Mucosa of descending colon (tissue), 3 donors: ENCODE measurements at regions not wholly inside any gene's neighbourhood (a gene's known extent, or its start where the extent isn't known, plus 50 kb on each side); places are given as distances from the start of the nearest gene placed in this dataset.

Source experiments
- ATAC-seq: fragments of 200-7000 bp; cut with Tn5 transposase; one replicate; pipeline ENCODE4 v1.9.1; 2020; ENCODE audit warnings: mild to moderate bottlenecking, moderate library complexity
- DNase-seq, 3 donors: peaks; one replicate each; pipeline ENCODE4 v3.0.0-alpha.2; 2020
- H3K36me3 ChIP-seq: fragments of 200-600 bp; one replicate; pipeline ENCODE4 v1.8.0; 2021; ENCODE audit warnings: low read depth, mild to moderate bottlenecking
- H3K4me1 ChIP-seq: fragments of 200-600 bp; one replicate; pipeline ENCODE4 v1.8.0; 2021; ENCODE audit warnings: low read depth, mild to moderate bottlenecking
- H3K4me3 ChIP-seq: fragments of 200-600 bp; one replicate; pipeline ENCODE4 v1.8.0; 2021; ENCODE audit warnings: mild to moderate bottlenecking
- H3K9me3 ChIP-seq: fragments of 200-600 bp; one replicate; pipeline ENCODE4 v1.8.0; 2021; ENCODE audit warnings: mild to moderate bottlenecking
- CTCF ChIP-seq: fragments of 200-600 bp; IDR thresholded peaks from one replicate; pipeline ENCODE4 v1.8.0; 2022; ENCODE audit warnings: antibody characterized with exemption, mild to moderate bottlenecking
- intact Hi-C, 2 donors: fragments of 100-400 bp; cut with DNase I in 1 of 2; cut with micrococcal nuclease in 1 of 2; formaldehyde crosslinking; loops; one replicate each; pipeline versions ENCODE4 v1.11.0 to v1.11.1; 2022; cut with DNase I, micrococcal nuclease
- donor health status: DM: no; HTN: no; CAD: no; lungs with moderate emphysema.
- donor health status: DM: no; HTN: no; CAD: no.
- donor health status: DM: no; HTN: yes; CAD: no.

DNA sequence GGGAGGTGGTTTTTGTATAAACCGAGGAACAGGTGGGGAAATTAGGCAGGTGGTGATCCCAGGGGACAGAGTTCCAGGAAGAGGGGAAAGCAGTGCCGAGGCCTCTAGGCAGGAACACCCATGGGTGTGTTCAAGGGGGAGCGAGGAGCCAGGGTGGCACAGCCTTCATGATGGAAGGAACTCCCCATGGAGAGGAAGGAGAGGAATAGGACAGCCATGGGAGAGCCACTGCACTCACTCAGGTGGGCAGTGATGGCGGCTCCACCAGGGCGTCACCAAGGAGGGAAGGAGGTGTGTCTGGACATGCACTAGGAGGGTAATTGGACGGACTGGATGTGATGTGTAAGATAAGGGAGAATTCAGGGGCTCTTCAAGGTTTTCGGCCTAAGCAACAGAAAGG is 98.2 kb downstream of the THBS2 start:
- H3K36me3 ChIP-seq: no peaks in the 10 kb centered on the region
- DNase-seq (no peak), ATAC-seq (no peak)
- H3K9me3 ChIP-seq: no peaks in the 10 kb centered on the region
- intact Hi-C loops: no loop called here
- no peak for TF ChIP-seq CTCF
- H3K4me1 ChIP-seq: no peaks in the 10 kb centered on the region
- H3K4me3 ChIP-seq: no peak overlapping the region

DNA sequence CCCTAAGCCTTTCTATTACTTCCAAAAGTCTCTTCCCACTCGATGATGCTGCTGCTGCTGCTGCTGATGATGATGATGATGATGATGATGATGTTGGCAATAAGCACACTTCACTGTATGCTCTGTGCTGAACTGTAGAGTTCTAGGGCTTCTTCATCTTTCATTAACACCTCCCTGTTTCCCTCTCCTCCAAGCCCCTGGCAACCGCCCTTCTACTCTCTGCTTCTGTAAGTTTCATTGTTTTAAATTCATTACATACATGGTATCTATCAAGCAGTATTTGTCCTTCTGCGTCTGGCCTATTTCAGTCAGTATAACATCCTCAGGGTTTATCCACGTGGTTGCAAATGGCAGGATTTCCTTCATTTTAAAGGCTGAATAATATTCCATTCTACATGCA is 100.2 kb downstream of the THBS2 start:
- Histone ChIP-seq H3K9me3 (no peaks in the 10 kb centered on the region), H3K36me3 (no peaks in the 10 kb centered on the region), H3K4me1 (no peaks in the 10 kb centered on the region), H3K4me3 (no peak overlapping the region)
- intact Hi-C loops: no loop called here
- ATAC-seq: no peak
- no peak for TF ChIP-seq CTCF
- DNase-seq: no peak

GRCh38 chr6:169146521-169146920 is 107.1 kb downstream of the THBS2 start:
- Histone ChIP-seq H3K9me3 (no peaks in the 10 kb centered on the region), H3K4me1 (no peaks in the 10 kb centered on the region), H3K36me3 (no peaks in the 10 kb centered on the region), H3K4me3 (no peak overlapping the region)
- intact Hi-C loops: no loop called here
- DNase-seq (no peak), ATAC-seq (no peak)
- TF ChIP-seq CTCF: no peak

- Histone ChIP-seq H3K4me1 (no peaks in the 10 kb centered on the region), H3K4me3 (no peak overlapping the region), H3K36me3 (no peaks in the 10 kb centered on the region), H3K9me3 (no peaks in the 10 kb centered on the region)
- DNase-seq (no peak), ATAC-seq (no peak)
- TF ChIP-seq CTCF: no peak
- intact Hi-C loops: no loop called here
Observed at GRCh38 chr6:169145991-169146501, 107.6 kb downstream of the THBS2 start.

DNA sequence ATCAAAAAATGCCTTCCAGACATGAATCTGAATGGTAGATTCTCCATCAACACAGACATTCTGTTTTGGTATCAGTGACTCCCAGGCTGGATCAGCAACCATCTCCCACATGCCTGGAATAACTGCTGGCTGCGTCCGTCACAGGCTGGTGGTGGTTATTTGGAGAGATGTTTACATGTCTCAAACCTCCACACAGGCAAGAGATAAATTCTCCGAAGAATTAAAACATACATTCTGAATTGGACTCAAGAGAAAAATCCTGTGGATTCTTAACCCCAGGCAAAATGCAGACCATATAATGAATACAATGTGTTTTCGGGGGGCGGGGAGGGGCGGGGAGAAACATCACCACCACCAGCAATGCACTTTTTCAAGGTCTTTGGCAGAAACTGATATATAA is 108.2 kb downstream of the THBS2 start:
- no peaks in the 10 kb centered on the region for H3K36me3 ChIP-seq
- H3K9me3 ChIP-seq: no peaks in the 10 kb centered on the region
- intact Hi-C loops: no loop called here
- TF ChIP-seq CTCF: no peak
- DNase-seq (no peak), ATAC-seq (no peak)
- no peak overlapping the region for H3K4me3 ChIP-seq
- H3K4me1 ChIP-seq: no peaks in the 10 kb centered on the region

DNA sequence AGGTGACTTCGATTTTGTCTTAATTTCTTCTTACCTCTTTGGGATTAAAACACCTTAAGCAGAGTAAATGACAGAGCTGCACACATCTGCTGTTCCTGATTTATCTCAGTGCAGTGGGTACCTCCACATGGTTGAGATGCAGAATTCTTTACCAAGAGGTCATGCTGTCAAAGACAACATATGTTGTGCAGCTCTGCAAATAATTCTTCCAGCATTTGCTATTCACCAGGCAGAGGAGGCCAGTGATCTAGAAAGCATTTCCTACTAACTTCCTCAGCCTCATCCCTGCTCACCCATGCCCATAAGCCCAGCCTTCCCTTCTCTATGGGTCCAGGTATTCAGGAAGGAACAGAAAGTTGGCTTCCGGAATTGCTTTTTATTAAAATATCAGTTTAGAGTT is 109.3 kb downstream of the THBS2 start:
- no peak for ATAC-seq
- no peaks in the 10 kb centered on the region for H3K36me3 ChIP-seq
- TF ChIP-seq CTCF: no peak
- DNase-seq: no peak
- no peaks in the 10 kb centered on the region for H3K4me1 ChIP-seq
- H3K9me3 ChIP-seq: no peaks in the 10 kb centered on the region
- intact Hi-C loops: no loop called here
- H3K4me3 ChIP-seq: no peak overlapping the region
